Stimulated activated naive CD8-positive, alpha-beta T cell treated with anti-CD3 and anti-CD28 coated beads, Interleukin-15, Interleukin-2, amounts not matched to agents 100 ng/mL and 50 ng/mL, for 24 hours (primary cell): ENCODE measurements at regions not wholly inside any gene's neighbourhood (a gene's known extent, or its start where the extent isn't known, plus 50 kb on each side); places are given as distances from the start of the nearest gene placed in this dataset.

Experiments
- H3K27ac Mint-ChIP-seq: one replicate; pipeline ENCODE4 v1.8.0; 2021; ENCODE audit warnings: mild to moderate bottlenecking, mixed read lengths
- H3K27me3 Mint-ChIP-seq: one replicate; pipeline ENCODE4 v1.8.0; 2021; ENCODE audit warnings: mixed read lengths
- H3K36me3 Mint-ChIP-seq: one replicate; pipeline ENCODE4 v1.8.0; 2021; ENCODE audit warnings: low read depth, mixed read lengths
- H3K4me1 Mint-ChIP-seq: one replicate; pipeline ENCODE4 v1.8.0; 2021; ENCODE audit warnings: low read depth, mixed read lengths
- H3K4me3 Mint-ChIP-seq: one replicate; pipeline ENCODE4 v1.8.0; 2021; ENCODE audit warnings: mild to moderate bottlenecking, mixed read lengths
- H3K9me3 Mint-ChIP-seq: one replicate; pipeline ENCODE4 v1.8.0; 2021; ENCODE audit warnings: mixed read lengths

GRCh38 chr2:172153156-172153555, 50.5 kb upstream of the DLX2 start:
- H3K27ac Mint-ChIP-seq = no peak overlapping the region
- no peaks in the 10 kb centered on the region for H3K9me3 Mint-ChIP-seq
- H3K4me1 Mint-ChIP-seq = peaks cover 8% of the 10 kb centered on the region
- H3K27me3 Mint-ChIP-seq = peaks cover 29% of the 10 kb centered on the region
- H3K4me3 Mint-ChIP-seq = no peak overlapping the region
- no peaks in the 10 kb centered on the region for H3K36me3 Mint-ChIP-seq

- Mint-ChIP-seq H3K36me3 (no peaks in the 10 kb centered on the region), H3K4me3 (no peak overlapping the region), H3K9me3 (no peaks in the 10 kb centered on the region), H3K27me3 (peaks cover 32% of the 10 kb centered on the region), H3K4me1 (peaks cover 4% of the 10 kb centered on the region), H3K27ac (no peak overlapping the region)
Measured at GRCh38 chr2:172153757-172154156, 51.1 kb upstream of the DLX2 start.

- Mint-ChIP-seq H3K4me1 (peaks cover 4% of the 10 kb centered on the region), H3K4me3 (no peak overlapping the region), H3K27ac (no peak overlapping the region), H3K27me3 (peaks cover 28% of the 10 kb centered on the region), H3K9me3 (no peaks in the 10 kb centered on the region), H3K36me3 (no peaks in the 10 kb centered on the region)
Measured at GRCh38 chr2:172155752-172156151, 53.1 kb upstream of the DLX2 start.

- Mint-ChIP-seq H3K27me3 (peaks cover 15% of the 10 kb centered on the region), H3K36me3 (no peaks in the 10 kb centered on the region), H3K4me1 (no peaks in the 10 kb centered on the region), H3K27ac (no peak overlapping the region), H3K4me3 (no peak overlapping the region), H3K9me3 (no peaks in the 10 kb centered on the region)
Measured at GRCh38 chr2:172160839-172161238, 58.1 kb upstream of the DLX2 start.

DNA sequence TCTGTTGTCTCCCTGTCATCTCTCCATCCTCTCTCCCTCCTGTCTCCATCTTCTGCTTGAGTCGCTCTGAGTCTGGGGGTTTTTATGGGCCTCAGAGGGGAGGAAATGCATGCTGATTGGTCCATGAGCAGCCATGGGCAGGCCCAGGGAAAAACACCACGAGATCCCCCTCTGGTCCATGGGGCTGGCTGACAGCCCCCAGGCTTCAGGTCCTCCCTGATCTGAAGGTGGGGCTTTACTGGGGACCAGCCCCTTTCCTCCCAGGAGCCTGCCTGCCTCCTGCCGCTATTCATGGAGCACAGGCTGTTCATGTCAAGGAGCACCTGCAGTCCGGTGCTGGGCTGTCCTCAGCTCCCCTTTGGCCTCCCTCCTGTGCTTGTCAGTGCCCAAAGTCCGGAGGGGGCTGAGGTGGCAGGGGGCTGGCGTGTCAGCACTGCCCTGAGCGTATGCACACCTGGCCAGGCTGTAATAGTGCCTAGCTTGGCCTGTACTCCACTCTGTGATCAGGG, 59.6 kb upstream of the DLX2 start:
- no peaks in the 10 kb centered on the region for H3K4me1 Mint-ChIP-seq
- H3K27ac Mint-ChIP-seq = no peak overlapping the region
- H3K27me3 Mint-ChIP-seq = peaks cover 9% of the 10 kb centered on the region
- H3K9me3 Mint-ChIP-seq = no peaks in the 10 kb centered on the region
- no peak overlapping the region for H3K4me3 Mint-ChIP-seq
- H3K36me3 Mint-ChIP-seq = no peaks in the 10 kb centered on the region

DNA sequence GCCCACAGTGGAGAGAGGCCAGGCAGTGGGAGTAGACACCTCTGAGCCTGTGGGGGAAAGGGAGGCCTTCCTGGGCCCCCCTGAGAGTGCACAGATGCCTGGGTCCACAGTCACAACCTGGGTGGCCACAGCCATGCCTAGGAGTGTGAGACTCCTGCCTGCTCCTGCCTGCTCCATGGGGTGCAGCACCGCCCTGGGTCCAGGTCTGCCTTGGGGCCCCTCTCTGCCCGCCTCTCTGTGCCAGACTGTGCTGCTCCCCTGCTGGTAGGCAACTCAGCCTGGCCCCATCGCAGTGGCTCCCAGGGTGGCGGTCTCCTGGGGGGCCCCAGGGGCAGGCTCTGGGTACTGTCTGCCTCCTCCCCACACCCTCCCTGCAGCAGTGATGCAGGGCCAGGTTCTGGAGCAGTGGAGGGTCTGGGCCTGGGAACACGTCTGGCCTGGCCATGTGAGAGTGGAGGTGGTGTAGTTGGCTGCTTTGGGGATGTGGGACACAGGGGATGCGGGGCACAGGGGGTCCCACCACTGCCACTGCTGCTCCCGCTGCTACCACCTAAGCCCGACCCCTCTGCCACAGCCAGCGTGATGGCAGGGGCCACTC, 60.1 kb upstream of the DLX2 start:
- H3K27ac Mint-ChIP-seq = no peak overlapping the region
- H3K36me3 Mint-ChIP-seq = no peaks in the 10 kb centered on the region
- H3K9me3 Mint-ChIP-seq = no peaks in the 10 kb centered on the region
- H3K27me3 Mint-ChIP-seq = peaks cover 9% of the 10 kb centered on the region
- H3K4me1 Mint-ChIP-seq = no peaks in the 10 kb centered on the region
- no peak overlapping the region for H3K4me3 Mint-ChIP-seq

GRCh38 chr2:172168917-172169346, 66.2 kb upstream of the DLX2 start:
- Mint-ChIP-seq H3K27me3 (peaks cover 19% of the 10 kb centered on the region), H3K4me3 (no peak overlapping the region), H3K9me3 (no peaks in the 10 kb centered on the region), H3K36me3 (no peaks in the 10 kb centered on the region), H3K4me1 (peaks cover 5% of the 10 kb centered on the region), H3K27ac (no peak overlapping the region)

DNA sequence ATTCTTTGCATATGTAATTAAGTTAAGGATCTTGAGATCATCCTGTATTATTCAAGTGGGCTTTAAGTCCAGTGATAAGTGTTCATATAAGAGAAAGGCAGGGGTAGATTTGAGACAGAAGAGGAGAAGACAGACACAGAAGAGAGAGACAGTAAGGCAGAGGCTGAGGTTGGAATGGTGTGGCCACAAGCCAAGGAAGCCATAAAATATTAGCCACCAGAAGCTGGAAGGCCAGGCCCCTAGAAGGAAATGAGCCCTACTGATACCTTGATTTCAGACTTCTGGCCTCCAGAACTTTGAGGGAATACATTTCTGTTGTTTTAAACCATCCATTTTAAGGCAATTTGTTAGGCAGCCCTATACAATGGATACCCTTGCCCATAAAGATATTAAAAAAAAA, 66.9 kb upstream of the DLX2 start:
- peaks cover 16% of the 10 kb centered on the region for H3K27me3 Mint-ChIP-seq
- H3K9me3 Mint-ChIP-seq = no peaks in the 10 kb centered on the region
- no peak overlapping the region for H3K27ac Mint-ChIP-seq
- no peaks in the 10 kb centered on the region for H3K36me3 Mint-ChIP-seq
- H3K4me3 Mint-ChIP-seq = no peak overlapping the region
- peaks cover 5% of the 10 kb centered on the region for H3K4me1 Mint-ChIP-seq

DNA sequence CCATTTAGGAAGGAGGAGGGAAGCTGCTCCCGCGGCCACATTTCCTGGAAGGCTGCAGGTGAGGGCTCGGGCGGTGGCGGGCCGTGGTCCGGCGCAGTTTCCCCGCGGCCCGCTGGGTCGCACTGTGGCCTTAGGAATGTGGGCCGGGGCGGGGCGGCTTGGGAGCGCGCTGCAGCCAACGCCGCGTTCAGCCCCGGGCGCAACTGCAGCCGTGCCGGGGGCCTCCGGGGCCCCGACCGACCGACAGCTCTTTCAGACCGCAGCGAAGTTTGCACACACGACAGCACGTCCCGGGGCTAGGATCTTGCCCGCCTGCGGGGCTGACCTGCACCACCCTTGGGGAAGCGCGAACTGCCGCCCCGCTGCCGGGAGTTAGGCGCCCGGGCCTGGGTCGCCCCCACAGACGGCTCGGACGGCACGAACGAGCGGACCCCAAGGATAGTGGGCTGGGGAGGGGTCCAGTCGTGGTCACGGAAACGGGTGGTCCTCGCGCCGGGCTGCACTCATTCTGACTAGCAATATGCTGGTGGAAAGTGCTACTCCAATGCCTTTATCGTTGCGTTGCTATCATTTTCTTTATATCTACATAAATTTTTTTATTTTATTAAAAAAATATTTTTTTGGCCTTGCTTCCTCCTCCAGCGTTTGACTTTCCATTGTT, 69.9 kb upstream of the DLX2 start:
- Mint-ChIP-seq H3K4me1 (peaks cover 5% of the 10 kb centered on the region), H3K27ac (no peak overlapping the region), H3K9me3 (peaks cover 5% of the 10 kb centered on the region), H3K4me3 (peak overlapping the region; percentile 55), H3K27me3 (peaks cover 15% of the 10 kb centered on the region), H3K36me3 (no peaks in the 10 kb centered on the region)

DNA sequence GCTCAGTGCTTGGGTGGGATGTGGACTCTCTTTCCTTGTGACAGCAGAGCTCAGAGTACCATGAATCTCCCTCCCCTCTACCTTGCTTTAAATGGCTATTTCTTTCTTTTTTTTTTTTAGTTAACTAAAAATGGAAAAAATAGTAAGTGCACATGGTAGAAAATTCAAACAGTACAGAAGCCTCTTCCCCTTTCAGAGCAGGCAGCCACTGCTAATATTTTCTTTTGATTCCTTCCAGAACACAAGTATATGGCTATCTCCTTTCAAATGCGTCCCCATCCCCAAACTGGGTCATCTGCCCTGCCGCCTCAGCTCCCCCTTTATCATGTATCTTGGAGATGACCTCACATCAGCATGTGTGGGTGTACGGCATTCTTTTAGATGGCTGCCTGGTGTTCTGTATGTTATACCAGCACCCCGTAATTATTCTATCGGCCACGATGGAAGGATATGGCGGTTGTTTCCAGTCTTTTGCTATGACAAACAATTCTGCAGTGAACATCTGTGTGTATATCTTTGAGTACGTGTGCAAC, 70.5 kb upstream of the DLX2 start:
- Mint-ChIP-seq H3K27me3 (peaks cover 15% of the 10 kb centered on the region), H3K4me3 (peak overlapping the region; percentile 55), H3K27ac (no peak overlapping the region), H3K9me3 (peaks cover 5% of the 10 kb centered on the region), H3K36me3 (no peaks in the 10 kb centered on the region), H3K4me1 (peaks cover 5% of the 10 kb centered on the region)

GRCh38 chr2:172177581-172177980, 74.9 kb upstream of the DLX2 start:
- Mint-ChIP-seq H3K4me3 (no peak overlapping the region), H3K9me3 (peaks cover 5% of the 10 kb centered on the region), H3K4me1 (peaks cover 14% of the 10 kb centered on the region), H3K27me3 (peaks cover 9% of the 10 kb centered on the region), H3K27ac (no peak overlapping the region), H3K36me3 (no peaks in the 10 kb centered on the region)

- peaks cover 13% of the 10 kb centered on the region for H3K4me1 Mint-ChIP-seq
- peaks cover 5% of the 10 kb centered on the region for H3K9me3 Mint-ChIP-seq
- no peak overlapping the region for H3K27ac Mint-ChIP-seq
- no peak overlapping the region for H3K4me3 Mint-ChIP-seq
- H3K36me3 Mint-ChIP-seq = no peaks in the 10 kb centered on the region
- peaks cover 9% of the 10 kb centered on the region for H3K27me3 Mint-ChIP-seq
Measured at GRCh38 chr2:172177996-172178395, 75.3 kb upstream of the DLX2 start.

- Mint-ChIP-seq H3K9me3 (peaks cover 5% of the 10 kb centered on the region), H3K27me3 (no peaks in the 10 kb centered on the region), H3K36me3 (no peaks in the 10 kb centered on the region), H3K27ac (no peak overlapping the region), H3K4me3 (no peak overlapping the region), H3K4me1 (peaks cover 9% of the 10 kb centered on the region)
Measured at GRCh38 chr2:172179045-172179701, 76.5 kb upstream of the DLX2 start.

DNA sequence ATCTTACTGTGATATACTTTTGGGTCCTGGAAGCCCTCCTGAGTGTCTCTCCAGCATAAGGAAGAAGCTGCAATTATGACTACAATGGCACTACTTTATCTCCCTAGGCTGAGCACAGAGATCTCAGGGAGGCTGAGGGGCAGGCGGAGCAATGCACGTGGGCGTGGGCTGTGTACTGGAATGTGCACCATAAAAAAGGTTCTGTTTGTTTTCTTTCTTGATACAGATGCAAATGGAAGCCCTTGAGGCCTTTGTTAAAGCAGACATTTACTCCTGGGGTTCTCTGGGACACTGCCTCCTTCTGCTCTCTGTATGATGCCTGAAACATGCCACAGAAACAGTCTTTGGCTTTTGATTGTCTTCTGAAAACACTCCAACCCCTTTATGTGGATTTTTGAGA, 79.1 kb upstream of the DLX2 start:
- peaks cover 8% of the 10 kb centered on the region for H3K9me3 Mint-ChIP-seq
- no peak overlapping the region for H3K4me3 Mint-ChIP-seq
- H3K27me3 Mint-ChIP-seq = no peaks in the 10 kb centered on the region
- H3K27ac Mint-ChIP-seq = no peak overlapping the region
- no peaks in the 10 kb centered on the region for H3K36me3 Mint-ChIP-seq
- peaks cover 9% of the 10 kb centered on the region for H3K4me1 Mint-ChIP-seq

GRCh38 chr2:172182624-172183023, 79.9 kb upstream of the DLX2 start:
- Mint-ChIP-seq H3K36me3 (no peaks in the 10 kb centered on the region), H3K27me3 (no peaks in the 10 kb centered on the region), H3K27ac (no peak overlapping the region), H3K4me1 (peaks cover 9% of the 10 kb centered on the region), H3K4me3 (no peak overlapping the region), H3K9me3 (peaks cover 8% of the 10 kb centered on the region)
